GM18511 (cell line): ENCODE measurements at regions not wholly inside any gene's neighbourhood (a gene's known extent, or its start where the extent isn't known, plus 50 kb on each side); places are given as distances from the start of the nearest gene placed in this dataset.
A peak's percentile ranks its signal among the peaks of the same experiment; 100 is the strongest.
"Not testable (repeated sequence)": the region's sequence is repeated elsewhere in the genome, so short reads cannot be mapped to it uniquely, and the experiment has no call there.

Experiments used
- ATAC-seq: cut with Tn5 transposase; IDR thresholded peaks from one replicate; pipeline ENCODE4 v1.9.1; 2021; ENCODE audit warnings: mild to moderate bottlenecking, moderate library complexity; ENCODE audit not compliant: unreplicated experiment

GRCh38 chr3:27632431-27633223 lies 89.5 kb downstream of the EOMES start:
- ATAC-seq, result peak; percentile 90

- ATAC-seq, result peak; percentile 32
These were observed 91.2 kb downstream of the EOMES start for GRCh38 chr3:27630885-27631284.

DNA sequence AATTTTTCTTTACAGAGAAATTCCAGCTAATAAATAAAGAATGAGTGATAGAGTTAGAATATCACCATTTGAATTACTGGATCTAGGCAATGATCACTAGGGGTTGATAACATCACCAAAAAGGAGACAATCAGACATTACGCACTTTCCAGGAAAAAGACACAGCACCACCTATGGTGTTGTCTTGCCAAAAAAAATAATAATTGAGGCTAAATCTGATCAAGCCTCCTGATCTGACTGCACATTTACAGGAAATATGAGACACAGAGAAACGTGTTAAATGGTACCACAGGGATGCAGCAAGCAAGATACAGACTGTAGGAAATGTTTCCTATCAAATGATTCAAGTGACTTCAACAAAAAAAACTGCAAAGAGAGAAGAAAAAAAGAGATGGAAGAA lies 92.8 kb downstream of the EOMES start:
- no peak for ATAC-seq

DNA sequence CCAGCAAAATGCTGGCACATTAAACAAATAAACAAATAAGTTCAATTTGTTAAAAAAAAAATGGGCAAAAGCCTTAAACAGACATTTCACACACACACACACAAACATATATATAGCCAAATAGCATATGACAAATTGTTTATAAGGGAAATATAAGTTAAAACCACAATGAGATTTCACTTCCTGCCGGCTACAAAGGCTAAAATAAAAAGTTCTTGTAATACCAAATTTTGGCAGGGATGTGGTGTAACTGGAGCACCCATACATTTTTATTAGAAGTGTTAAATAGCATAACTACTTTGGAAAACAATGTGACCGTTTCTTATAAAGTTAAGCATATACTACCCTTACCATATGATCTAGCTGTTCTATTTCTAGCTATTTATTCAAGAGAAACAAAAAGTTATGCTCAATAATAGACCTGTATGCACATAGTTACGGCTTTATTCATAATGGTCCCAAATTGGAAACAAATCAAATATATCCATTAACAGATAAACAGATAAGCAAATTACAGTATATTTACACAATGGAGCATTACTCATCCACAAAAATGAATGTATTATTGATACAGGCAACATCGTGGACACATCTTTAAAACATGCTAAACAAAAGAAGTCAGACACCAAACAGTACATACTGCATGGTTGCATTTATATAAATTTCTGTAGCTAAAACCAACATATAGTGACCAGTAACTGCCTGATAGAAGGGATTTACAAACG lies 93.9 kb downstream of the EOMES start:
- no peak for ATAC-seq

GRCh38 chr3:27626596-27627118 lies 95.5 kb downstream of the EOMES start:
- ATAC-seq, result no peak

DNA sequence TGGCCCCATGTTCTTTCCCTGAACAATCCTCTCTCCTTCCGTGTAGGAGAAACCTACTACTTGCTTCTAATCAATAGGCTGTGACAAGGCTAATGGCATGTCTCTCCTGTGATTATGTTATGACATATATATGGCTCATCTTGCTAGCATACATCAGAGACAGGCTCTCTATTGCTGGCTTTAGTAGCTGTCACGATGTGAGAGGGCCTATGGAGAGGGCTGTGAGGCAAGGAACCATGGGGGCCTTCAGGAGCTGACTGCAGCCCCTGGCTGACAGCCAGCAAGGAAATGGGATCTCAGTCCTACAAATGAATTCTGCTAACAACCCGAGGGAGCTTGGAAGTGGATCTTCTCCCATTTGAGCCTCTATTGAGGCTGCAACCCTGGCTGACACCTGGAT lies 96.3 kb downstream of the EOMES start:
- no peak for ATAC-seq

DNA sequence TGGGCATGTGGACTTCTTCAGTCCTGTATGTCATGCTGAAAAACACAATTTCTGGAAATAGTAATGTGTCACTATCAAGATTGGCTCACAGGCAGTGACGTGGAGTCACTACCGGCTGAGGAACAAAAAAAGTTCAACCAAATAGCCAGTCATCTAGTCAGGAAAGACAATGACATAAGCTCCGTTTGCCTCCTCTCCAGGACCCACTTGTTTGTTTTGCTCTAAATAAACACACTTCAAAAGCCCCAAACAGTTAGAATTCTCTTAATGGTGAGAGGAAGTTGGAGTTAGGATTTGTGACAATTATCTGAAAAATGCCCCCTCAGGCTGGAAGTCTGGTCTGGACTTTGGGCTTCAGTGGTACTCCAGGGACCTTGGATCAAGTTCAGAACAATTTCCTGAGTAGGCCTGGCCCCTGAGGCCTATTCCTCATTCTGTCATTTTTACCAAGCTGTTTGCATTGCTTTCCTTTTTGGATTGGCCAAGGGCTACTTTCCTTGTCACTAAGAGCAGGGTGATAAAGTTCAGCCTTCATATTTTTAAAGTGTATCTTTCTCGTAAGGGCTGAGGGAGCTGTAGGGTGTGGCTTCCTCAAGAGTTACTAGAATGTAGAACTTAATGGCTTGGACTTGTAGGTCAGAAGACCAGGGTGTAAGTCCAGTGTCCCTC lies 98.9 kb downstream of the EOMES start:
- no peak for ATAC-seq

- ATAC-seq, result no peak
These were observed 104.6 kb downstream of the EOMES start for GRCh38 chr3:27617552-27617951.

GRCh38 chr3:27616031-27616430 lies 106.1 kb downstream of the EOMES start:
- no peak for ATAC-seq

DNA sequence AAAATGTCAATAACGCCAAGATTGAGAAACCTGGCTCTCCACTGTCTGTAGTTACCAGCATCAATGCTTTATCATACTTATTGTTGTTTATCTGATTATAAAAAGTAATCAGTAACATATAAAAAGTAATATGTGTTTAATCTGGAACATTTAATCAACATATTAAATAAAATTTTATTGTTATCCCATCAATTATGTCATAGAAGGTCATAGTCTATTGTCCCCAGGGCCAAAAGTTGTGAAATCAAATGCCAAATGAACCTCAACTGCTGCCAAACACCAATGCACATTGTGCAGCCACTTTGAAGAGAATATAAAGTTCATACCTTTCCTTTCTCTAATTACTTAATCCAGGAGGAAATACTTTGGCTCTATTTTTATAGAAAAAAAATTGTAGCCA lies 106.6 kb downstream of the EOMES start:
- no peak for ATAC-seq

- ATAC-seq, result no peak
These were observed 107.5 kb downstream of the EOMES start for GRCh38 chr3:27614592-27614991.

- no peak for ATAC-seq
These were observed 108.2 kb downstream of the EOMES start for GRCh38 chr3:27613846-27614500.

GRCh38 chr3:27610800-27611525 lies 111.2 kb downstream of the EOMES start:
- peak; percentile 55 for ATAC-seq

DNA sequence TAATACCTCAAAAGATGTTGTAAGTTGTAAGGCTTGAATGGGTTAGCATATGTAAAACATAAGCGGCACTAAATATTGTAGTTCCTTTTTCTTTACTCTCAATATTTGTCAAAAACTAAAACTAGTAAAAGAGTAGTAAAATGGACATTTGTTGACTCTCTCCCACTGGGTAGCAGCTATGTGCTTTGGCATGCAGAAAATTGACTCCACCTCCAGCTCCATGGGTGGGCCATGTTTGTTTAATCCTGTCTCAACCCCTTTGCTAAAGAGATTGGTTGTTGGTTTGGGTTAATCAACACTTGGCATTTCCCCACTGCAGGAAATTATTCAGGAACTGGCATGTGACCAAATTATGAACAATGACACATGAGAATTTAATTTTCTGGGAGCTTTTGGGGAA lies 114.8 kb downstream of the EOMES start:
- no peak for ATAC-seq

GRCh38 chr3:27606537-27606936 lies 115.6 kb downstream of the EOMES start:
- no peak for ATAC-seq

GRCh38 chr3:27601311-27601710 lies 117.1 kb upstream of the SLC4A7 start:
- not testable (repeated sequence) for ATAC-seq

DNA sequence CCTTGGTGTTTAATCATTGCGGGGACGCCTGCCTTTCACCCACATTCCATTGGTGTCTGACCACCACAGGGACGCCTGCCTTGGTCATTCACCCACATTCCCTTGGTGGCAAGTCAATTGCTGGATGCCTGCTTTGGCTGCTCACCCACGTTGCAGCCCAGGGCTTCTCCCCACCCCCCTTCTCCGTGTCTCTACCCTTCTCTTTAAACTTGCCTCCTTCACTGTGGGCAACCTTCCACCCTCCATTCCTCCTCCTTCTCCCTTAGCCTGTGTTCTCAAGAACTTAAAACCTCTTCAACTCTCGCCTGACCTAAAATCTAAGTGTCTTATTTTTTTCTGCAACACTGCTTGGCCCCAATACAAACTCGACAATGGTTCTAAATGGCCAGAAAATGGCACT lies 115.6 kb upstream of the SLC4A7 start:
- not testable (repeated sequence) for ATAC-seq

GRCh38 chr3:27596921-27597320 lies 112.7 kb upstream of the SLC4A7 start:
- peak; percentile 22 for ATAC-seq

- peak; percentile 79 for ATAC-seq
These were observed 112.2 kb upstream of the SLC4A7 start for GRCh38 chr3:27596334-27596841.

- ATAC-seq, result no peak
These were observed 110.0 kb upstream of the SLC4A7 start for GRCh38 chr3:27594096-27594690.
